ENCODE measurements at regions not wholly inside any gene's neighbourhood (a gene's known extent, or its start where the extent isn't known, plus 50 kb on each side); places are given as distances from the start of the nearest gene placed in this dataset.
A peak's percentile ranks its signal among the peaks of the same experiment; 100 is the strongest.

DNA sequence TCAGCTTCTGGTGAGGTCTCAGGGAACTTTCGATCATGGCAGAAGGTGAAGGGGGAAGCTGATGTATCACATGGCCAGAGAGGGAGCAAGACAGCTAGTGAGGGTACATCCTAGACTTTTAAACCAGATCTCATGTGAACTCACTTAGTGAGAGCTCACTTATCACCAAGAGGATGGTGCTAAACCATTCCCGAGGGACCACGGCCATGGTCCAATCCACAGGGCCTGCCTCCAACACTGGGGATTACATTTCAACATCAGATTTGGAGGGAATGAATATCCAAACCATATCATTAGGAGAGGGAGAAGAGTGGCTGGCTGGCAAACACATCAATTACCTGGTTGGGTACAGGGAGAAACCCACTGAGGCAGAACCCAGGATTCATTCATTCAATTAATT lies 75.7 kb upstream of the HAAO start:
- DNase-seq (ENCODE audit: low spot score), result no peak

DNA sequence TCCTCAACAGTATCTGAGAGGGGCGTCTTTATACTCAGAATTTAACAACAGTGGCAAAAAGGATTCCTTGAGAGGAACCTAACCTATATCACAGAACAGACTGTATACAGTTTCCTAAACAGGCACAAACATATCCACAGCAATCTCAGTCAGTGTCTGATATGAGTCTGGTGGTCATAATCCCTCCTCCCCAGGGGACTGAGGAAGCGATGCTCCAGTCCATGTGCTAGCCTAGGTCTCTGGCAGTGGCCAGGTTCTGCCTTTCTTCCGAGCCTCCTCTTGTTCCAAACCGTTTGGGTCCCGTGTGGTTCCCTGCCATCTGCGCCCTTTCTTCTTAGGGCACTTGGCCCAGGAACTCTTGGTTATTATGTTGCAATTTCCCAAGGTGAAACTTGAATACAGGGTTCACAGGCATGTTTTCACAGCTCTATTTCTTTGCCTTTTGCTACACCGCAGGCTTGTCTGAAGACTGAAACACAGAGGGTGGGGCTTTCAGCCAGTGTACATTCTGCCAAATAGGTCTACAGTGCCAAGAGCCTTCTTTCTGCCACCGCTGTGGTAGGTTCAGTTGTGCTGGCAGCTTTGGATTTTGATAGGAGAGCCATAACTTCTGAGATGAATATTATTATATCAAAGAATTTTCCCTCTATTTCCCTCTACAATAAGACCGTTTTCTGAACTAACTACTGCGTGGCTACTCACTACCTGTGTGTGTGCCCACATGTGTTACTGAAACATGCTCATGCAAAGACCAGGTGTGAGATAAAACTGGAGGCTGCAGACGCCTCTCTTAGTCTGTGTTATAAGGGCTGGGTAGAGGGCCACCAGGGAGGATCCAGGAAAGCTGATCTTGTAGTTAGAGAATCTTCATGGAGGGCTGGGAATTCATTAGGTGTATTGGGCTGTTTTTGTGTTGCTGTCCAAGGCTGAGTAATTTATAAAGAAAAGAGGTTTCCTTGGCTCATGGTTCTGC lies 75.0 kb upstream of the HAAO start:
- DNase-seq (ENCODE audit: low spot score), result no peak

DNA sequence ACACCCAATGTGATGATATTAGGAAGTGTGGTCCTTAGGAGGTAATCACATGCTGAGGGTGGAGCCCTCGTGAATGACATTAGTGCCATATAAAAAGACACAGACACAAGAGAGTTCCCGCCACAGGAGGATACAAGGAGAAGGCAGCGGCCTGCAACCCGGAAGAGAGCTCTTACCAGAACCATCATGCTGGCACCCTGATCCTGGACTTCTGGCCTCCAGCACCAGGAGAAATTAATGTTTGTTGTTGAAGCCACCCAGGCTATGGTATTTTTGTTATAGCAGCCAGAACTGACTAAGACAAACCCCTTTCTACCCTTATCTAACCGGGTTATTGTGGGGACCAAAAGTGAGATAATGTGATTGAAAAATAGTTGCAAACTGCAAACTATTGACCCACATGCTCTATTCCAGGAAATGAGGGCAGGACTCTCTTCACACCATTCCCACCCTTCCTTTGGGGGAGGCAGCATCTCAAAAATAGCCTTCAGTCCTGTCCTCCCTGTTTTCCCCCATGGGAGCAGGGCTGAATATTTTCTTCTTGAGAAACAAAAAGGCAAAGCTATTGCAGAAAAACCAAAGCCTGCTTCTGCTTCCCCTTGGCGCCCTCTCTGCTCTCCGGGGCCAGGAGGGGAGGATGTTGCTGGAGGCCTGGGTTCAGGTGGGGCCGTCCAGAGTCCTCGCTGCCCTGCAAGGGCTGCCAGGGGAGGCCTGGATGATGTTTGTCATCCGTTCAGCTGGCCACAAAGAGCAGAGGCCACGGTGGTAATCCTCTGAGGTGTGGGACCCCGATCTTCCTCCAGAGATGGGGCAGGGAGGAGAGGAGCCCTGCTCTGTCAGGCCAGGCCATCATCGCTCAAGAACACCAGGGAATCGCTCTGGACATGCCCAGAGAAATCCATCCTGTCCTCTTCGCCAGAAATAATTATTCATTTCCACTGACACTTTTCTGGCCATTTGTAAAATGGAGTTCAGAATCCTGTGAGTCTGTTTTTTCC lies 73.8 kb upstream of the HAAO start:
- DNase-seq (ENCODE audit: low spot score), result no peak

DNA sequence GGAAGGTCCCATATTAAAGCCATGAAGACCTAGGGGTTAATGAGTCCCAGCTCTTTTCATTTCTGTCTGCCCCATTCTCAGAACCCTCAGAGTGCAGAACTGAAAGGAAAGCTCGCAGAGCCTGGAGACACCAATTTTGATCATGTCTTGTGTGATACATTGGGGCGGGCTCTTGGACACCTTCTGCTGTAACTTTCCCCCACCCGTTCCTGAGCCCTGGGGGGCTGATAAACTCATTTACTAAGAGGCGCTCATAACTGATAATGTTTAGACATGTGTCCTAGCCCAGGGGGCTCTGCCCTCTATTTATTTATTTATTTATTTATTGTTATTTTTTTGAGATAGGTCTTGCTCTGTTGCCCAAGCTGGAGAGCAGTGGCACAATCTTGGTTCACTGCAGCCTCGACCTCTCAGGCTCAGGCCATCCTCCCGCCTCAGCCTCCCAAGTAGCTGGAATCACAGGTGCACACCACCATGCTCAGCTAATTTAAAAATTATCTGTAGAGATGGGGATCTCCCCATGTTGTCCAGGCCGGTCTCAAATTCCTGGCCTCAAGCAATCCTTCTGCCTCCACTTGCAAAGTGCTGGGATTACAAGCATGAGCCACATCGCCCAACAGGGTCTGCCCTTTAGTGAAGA lies 72.4 kb upstream of the HAAO start:
- no peak for DNase-seq (ENCODE audit: low spot score)

DNA sequence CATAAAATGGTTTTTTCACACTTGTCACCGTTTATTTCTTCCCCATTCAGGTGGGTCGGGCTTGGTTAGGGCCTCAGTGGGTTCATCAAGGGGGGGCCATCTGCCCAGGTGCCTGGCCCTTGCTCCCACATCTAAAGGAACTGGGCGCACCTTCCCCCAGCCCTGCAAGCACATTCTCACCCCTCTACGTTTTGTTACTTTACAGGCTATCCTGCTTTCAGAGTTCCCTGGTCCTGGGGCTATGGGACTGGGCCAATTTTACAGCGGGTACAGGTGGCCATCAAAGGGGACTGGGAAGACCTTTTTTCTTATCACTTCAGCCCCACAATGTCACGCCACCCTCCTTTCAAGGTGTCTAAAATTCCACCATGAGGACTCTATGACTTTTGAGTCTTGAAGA lies 71.8 kb upstream of the HAAO start:
- no peak for DNase-seq (ENCODE audit: low spot score)

DNA sequence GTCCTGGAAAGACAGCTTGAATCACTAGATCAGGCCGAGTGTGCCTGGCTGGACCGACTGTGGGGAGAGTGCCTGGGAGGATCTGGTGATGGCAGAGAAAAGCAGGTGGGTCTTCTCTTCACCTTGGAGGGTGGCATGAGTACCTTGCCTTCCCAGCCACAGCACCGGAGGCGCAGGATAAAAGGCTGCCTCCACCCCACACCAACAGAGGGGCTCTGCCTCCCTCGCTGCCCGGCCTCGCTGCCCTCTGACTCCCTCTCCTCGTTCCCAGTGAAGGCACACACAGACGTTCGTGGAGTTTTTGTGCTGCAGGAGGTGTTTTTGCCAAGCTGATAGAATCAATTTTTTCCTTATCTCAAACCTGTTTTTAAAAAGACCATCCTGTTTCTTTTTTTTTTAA lies 71.4 kb upstream of the HAAO start:
- DNase-seq (ENCODE audit: low spot score), result no peak

DNA sequence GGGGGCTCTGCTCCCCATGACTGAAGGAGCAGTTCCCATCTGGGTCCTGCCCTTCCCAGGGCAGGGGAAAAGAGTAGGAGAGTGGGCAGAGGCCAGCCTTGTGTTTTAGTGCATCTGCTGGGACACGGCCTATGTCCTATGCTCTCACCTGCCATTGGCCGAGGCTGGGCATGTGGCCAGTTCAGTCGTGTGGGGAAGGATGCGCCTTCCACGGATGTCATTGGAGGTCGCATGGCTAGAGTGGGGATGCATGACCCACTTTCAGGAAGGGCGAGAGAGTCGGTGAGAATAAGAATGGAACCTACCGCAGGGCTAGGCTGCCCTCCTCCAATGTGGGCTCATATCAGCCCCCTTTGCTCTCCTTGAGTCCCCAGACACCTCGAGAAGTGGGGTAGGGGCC lies 70.9 kb upstream of the HAAO start:
- no peak for DNase-seq (ENCODE audit: low spot score)

DNA sequence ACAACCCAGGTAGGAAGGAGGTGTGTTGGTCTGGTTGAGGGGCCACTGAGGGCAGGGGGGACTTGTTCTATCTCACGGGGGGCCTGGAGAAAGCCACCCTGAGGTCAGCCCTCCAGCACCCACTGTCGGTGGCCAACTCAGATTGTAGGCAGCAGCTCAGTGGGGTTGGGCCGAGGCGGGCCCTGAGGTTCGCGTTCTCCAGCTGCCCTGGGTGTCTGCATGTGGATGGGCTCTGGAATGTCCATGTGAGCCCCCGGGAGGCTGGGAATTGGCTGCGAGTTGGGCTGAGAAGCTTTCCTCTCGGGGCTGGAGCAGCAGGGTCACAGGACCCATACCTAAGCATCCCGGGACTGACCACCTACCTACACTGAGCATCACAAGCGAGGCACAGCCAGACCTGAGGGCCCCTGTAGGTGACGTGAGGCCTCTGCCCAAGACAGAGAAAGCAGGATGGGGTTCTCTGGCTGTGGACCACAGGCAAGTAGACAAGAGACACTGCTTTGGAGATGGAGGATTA lies 70.3 kb upstream of the HAAO start:
- no peak for DNase-seq (ENCODE audit: low spot score)

DNA sequence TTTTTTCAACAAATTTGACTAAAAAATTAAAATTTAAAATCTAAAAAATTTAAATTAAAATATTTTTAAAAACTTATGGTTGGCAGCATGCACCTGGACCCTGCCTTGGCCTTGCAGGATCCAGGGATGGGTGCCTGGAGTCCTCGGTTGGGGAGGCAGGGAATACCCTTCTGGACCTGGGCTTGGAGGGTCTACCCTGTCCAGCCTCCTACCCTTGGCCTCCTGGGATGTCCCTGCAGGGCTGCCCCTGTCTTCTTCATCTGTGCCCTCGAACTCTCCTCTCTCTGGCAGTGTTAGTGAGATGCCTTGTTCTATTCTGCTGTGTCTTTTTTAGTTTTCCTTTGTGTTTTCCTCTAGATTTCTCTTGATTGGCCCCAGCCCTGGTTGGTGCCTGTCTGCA lies 68.9 kb upstream of the HAAO start:
- DNase-seq (ENCODE audit: low spot score), result no peak

DNA sequence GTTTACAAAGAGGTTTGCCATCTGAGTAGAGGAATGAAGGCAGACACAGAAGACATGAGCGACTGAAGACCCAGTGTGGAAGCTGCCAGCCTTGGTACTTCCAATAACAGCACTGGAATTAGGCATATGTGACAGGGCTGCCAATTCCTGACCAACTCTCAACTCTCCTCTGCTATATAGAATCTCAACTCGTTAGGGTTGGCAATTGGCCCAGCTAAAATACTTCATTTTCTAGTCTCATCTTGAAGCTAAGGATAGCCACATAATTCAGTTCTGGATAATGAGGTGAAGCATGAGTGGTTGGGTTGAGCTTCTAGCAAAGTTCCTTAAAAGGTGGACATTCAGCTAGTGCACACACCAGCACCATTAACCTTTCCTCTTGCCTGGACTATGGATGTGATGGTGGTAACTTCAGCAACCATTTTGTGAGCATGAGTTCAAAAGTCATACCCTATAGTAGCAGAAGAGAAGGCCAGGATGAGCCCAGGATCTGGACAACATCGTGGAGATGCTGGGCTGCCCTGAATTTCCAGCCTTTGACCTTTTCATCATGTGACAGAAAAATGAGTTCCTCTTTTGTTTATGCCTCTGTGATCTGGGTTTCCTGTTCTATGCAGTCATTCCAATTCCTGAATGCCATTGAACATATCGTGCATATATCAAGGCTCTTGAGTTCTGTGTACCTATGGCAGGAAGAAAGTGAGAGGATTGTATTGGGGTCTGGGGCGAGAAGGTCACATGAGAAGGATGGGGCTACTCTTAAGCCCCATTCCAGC lies 68.1 kb upstream of the HAAO start:
- DNase-seq (ENCODE audit: low spot score), result no peak

DNA sequence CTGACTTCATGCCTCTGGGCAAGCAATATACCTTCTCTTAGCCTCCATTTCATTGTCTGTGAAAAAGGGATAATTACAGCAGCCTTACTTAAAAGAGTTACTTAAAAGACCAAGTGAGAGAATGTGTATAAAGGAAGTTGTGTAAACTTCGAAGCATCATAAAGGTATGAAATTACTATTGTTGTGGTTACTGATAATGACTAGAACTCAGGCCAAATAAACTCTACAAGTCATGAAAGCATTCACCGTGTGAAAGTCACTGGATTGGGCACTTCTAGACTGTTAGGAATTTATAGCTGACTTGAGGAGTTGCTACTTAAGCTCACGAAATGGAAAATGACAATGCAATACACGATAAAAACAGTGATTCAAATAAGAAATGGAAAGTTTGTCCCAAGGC lies 67.4 kb upstream of the HAAO start:
- DNase-seq (ENCODE audit: low spot score), result no peak

DNA sequence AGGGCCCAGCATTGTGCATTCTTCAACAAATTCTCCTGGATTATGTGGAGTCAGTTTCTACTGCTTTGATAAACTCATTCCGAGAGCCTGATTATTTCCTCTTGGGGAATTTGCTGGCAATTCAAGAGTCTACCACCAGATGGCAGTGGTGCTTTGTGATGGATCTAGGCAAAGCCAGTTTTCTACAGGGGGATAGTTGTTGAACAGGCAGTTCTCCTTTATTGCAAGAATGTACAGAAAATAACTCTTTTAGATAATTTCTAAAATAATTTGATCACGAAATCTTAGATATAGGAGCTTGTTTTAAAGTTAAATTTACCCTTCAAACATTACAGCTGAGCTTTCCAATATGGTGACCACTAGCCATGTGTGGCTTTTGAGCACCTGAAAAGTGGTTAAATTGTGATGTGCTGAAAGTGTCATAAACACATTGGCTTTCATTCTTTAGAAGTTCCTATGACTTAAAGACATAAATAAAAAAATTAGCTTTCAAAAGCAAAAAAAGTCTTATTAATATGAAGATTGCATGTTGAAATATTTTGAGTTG lies 66.7 kb upstream of the HAAO start:
- DNase-seq (ENCODE audit: low spot score), result peak; percentile 88

DNA sequence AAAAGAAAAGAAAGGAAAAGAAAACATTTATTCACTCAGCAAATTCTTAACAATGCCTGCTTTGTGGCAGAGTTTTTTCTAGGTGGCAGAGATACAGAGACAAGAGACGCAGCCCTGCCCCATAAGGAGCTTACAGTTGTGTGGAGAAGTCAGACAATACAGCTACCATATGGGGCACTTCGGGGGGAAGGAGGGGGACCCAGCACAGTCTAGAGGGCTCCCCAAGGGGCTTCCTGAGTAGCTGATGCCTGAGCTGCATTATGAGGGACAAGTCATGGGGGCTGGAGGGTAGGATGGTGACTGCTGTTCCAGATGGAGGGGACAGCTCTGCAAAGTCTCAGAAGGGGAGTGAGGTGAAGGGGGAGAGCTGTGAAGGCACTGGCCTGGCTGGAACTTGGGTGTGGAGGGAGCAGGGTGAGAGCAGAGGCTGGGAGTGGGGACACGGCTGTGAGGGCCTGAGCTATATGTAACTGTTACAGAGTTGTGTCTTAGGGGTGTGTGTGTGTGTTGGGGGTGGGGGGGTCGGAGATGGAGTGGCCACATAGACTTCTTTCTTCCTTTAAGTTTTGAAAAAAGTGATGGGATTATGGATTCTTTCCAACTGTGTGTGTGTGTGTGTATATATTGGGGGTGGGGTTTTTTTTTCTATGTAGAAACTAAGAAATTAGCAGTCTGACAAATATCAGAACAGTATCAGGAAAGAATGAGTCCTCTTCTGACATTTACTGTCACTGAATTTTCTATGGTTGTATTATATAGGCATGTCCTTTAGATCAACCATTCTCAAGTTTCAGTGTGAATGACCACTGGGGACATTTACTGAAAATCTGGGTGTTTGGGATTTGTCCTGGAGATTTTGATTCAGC lies 66.0 kb upstream of the HAAO start:
- DNase-seq (ENCODE audit: low spot score), result no peak

DNA sequence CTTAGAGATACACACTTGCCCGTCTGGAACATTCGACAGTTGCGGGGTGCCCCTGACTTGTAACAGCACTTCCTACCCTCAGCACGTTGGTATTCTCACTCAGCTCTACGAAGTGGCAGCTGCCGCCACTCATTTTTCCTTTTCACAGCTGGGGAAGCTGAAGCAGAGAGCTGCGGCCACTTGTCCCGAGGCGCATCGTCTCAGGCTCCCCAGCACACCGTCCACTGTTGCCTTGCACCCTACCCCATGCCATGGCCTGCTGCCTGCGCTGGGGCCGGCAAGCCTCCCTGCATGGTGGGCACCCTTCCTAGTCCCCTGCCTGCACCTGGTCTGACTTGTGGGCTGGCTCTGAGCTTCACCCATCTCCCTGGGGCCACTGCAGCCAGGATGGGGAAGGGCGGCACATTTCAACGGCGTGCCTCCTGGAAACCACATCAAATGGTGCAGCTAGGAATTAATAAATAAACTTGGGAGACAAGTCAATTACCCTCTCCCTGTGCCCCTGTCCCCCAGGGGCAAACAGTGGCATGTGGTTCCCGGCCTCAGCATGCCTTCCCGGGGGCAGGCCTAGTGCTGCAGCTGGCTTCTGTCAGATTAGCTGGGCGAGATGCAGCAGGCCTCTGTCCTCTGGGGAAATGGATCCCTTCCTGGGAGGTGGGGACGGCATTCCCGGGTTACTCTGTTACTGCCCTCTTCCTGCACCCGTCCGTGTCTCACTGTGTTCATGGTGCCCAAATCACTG lies 64.7 kb upstream of the HAAO start:
- DNase-seq (ENCODE audit: low spot score), result no peak

DNA sequence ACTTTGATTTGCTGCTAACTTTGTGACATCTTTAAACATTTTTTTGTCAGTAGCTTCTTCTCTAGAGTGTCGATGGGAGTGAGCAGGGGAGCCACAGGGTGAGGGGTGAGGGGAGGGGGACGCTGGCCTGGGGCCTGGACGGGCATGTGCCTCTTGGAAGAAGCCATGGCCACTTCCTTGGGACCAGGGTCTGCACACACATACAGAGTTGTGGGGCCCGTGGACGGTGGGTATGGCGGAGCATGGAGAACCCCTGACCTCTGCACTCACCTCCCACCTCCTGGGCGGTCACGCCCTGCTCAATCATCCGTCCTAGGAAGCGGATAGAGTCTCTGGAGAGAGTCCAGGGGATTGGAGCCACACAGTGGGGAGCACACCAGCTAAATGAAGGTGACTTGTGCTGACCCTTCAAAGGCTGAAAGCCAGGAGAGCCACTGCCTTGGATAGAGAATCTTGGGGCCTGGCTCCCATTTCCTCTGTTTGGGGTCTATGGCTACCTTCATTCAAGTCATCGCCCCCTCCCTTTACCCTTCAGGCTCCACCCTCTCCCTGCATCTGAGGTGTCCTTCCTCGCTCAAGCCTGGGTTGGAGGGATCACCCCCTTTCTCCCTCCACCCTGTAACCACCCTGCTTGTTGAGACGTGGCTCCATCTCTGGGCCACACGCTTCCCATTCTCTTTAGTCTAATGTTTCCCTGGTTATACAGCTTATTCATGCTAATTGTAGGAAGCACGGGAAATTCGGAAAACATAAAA lies 63.9 kb upstream of the HAAO start:
- DNase-seq (ENCODE audit: low spot score), result no peak

DNA sequence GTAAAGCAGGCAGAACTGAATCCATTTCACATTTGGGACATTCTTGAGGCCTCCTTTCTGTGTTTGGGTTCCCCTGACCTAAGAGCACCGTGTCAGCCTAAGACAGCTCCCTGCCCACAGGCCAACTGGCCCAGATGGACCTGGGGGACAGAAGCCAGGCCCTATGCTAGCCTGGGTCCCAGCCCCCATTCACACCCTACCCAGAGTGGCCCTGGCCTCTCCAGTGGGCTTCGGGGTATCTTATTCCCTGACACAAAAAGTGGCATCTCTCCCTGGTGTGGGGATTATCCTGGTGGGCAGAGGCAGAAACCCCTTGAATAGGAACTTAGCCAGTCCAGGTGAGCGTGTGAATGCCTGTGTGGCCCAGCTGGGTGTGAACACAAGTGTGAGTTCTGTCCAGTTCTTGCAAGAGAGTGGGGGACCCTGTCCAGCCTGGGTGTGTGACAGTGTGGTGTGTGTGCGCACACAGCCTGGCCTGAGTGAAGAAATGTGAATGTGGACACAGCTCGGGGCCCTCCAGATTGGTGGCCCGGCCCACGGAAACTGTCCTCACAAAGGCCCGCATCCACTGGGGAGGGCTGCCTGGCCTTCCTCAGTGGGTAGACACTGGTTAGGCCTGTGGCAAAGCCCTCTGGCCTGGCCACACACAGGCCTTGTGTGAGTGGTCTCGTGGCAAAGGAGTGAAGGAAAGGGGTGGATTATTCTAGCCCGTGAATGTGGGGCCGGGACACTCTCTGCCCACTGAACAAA lies 63.0 kb upstream of the HAAO start:
- DNase-seq (ENCODE audit: low spot score), result no peak

DNA sequence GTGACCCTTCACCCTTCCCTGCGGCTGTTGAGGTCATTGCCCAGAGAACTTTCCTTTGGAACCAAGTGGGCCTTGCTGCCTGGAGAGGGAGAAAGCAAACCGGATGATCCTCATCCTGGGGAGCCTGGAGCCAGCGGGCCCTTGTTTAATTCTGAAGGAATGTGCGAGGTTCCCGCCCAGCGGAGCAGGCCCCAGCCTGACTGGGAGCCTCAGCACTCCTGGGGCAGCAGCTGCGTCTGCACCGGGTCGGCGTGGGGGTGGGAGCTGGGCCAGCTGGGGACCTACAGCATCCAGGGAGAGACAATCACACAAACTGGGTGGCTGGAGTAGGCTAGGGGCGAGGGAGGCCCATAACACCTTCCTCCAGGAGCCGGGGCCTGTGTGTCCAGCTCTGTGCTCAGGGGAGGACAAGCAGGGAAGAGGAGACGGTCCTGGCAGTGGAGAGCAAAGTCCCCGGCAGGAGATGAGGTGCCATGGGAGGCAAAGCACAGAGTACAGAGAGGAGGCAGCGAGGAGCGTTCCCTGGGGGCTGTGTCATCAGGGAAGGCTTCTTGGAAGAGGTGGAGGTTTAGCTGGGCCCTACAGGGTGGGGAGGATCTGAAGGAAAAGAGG lies 61.9 kb upstream of the HAAO start:
- DNase-seq (ENCODE audit: low spot score), result no peak

Data from NAMALWA (cell line).